HCT116 (cell line): ENCODE measurements at regions not wholly inside any gene's neighbourhood (a gene's known extent, or its start where the extent isn't known, plus 50 kb on each side); places are given as distances from the start of the nearest gene placed in this dataset.

Experiments
- ATAC-seq: fragments of 200-7000 bp; cut with Tn5 transposase; 2 replicates; pipeline ENCODE4 v1.9.1; 2020; ENCODE audit warnings: mild to moderate bottlenecking, moderate library complexity
- BruUV-seq: library from RNA; stranded (reverse); fragments of 400-500 nt; replicated peaks from 2 replicates; lab custom pipeline; 2021; lab: Mats Ljungman, UMichigan
- CTCF ChIA-PET: fragments of 300-600 bp; sonication (Branson Sonifier 250); formaldehyde crosslinking; loops from one replicate; lab custom pipeline; 2021; ENCODE audit warnings: antibody characterized with exemption; lab: Charles Lee
- POLR2A ChIA-PET: fragments of 300-600, 350-600 bp; sonication (Branson Sonifier 250); formaldehyde crosslinking; loops from one replicate; lab custom pipeline; 2021; ENCODE audit warnings: antibody characterized with exemption; lab: Charles Lee
- RAD21 ChIA-PET, 2 experiments: fragments of 300-600 bp; sonication (Branson Sonifier 250); formaldehyde crosslinking; loops; one replicate each; lab custom pipeline; 2023; ENCODE audit warnings: low total read pairs in 2 of 2; ENCODE audit not compliant: uncharacterized antibody in 2 of 2, unreplicated experiment in 2 of 2, low non-redundant PET in 1 of 2; lab: Charles Lee
- DNase-seq: peaks from one replicate; pipeline ENCODE4 v3.0.0-alpha.2; 2010; ENCODE audit warnings: low read depth, low spot score
- H2AFZ ChIP-seq: fragments of 200-600 bp; shearing (Covaris generic), sonication (generic); 2 replicates; pipeline ENCODE4 v1.6.1; 2017; ENCODE audit warnings: low read depth, mixed run types, mixed read lengths, antibody characterized with exemption, low read length; ENCODE audit not compliant: poor library complexity, severe bottlenecking
- H3K27ac ChIP-seq: 2 replicates; pipeline ENCODE4 v1.5.1; 2012; ENCODE audit warnings: low read depth, low read length
- H3K27me3 ChIP-seq: fragments of 200-600 bp; sonication (generic); 2 replicates; pipeline ENCODE4 v1.6.1; 2016; ENCODE audit warnings: mixed run types, low read length, mixed read lengths; ENCODE audit not compliant: insufficient read depth
- H3K36me3 ChIP-seq, 2 experiments: fragments of 200-500 bp in 1 of 2; fragments of 200-600 bp in 1 of 2; sonication (Bioruptor generic) in 1 of 2; sonication (generic) in 1 of 2; 2 replicates each; pipeline versions ENCODE4 v1.5.1 to v1.6.1; 2014 to 2016; ENCODE audit warnings: low read length in 2 of 2, inconsistent platforms in 1 of 2, mixed read lengths in 1 of 2, mixed run types in 1 of 2; ENCODE audit not compliant: insufficient read depth in 2 of 2, control insufficient read depth in 1 of 2
- H3K4me1 ChIP-seq, 2 experiments: fragments of 200-600 bp in 1 of 2; sonication (generic) in 1 of 2; 2 replicates each; pipeline versions ENCODE4 v1.5.1 to v1.6.1; 2012 to 2017; ENCODE audit warnings: low read length in 2 of 2, inconsistent platforms in 1 of 2, mild to moderate bottlenecking in 1 of 2, mixed read lengths in 1 of 2, mixed run types in 1 of 2, moderate library complexity in 1 of 2; ENCODE audit not compliant: insufficient read depth in 2 of 2, control insufficient read depth in 1 of 2
- H3K4me2 ChIP-seq: fragments of 200-600 bp; sonication (generic); 2 replicates; pipeline ENCODE4 v1.6.1; 2017; ENCODE audit warnings: mixed run types, low read length, mixed read lengths
- H3K4me3 ChIP-seq, 2 experiments: fragments of 200-600 bp in 1 of 2; sonication (generic) in 1 of 2; replicated peaks in 1 of 2; 2 replicates each; pipeline ENCODE4 v1.5.1; 2011 to 2016; ENCODE audit warnings: low read length in 2 of 2, control low read depth in 1 of 2, low read depth in 1 of 2, mild to moderate bottlenecking in 1 of 2, mixed read lengths in 1 of 2, mixed run types in 1 of 2
- H3K79me2 ChIP-seq: fragments of 200-600 bp; sonication (generic); 2 replicates; pipeline ENCODE4 v1.6.1; 2017; ENCODE audit warnings: mild to moderate bottlenecking, mixed run types, low read length, moderate library complexity, mixed read lengths; ENCODE audit not compliant: insufficient read depth
- H3K9ac ChIP-seq: fragments of 200-600 bp; sonication (generic); 2 replicates; pipeline ENCODE4 v1.6.1; 2016; ENCODE audit warnings: low read length, mixed read lengths
- H3K9me2 ChIP-seq: fragments of 200-600 bp; sonication (generic), shearing (Covaris generic); 2 replicates; pipeline ENCODE4 v1.6.1; 2017; ENCODE audit warnings: mixed run types, mild to moderate bottlenecking, moderate library complexity; ENCODE audit not compliant: insufficient read depth
- H3K9me3 ChIP-seq, 2 experiments: fragments of 200-500 bp in 1 of 2; fragments of 200-600 bp in 1 of 2; sonication (Bioruptor generic) in 1 of 2; sonication (generic) in 1 of 2; 2 replicates each; pipeline ENCODE4 v1.6.1; 2014 to 2017; ENCODE audit warnings: low read length in 2 of 2, mixed read lengths in 2 of 2, inconsistent platforms in 1 of 2, low read depth in 1 of 2, mild to moderate bottlenecking in 1 of 2, mixed run types in 1 of 2, moderate library complexity in 1 of 2; ENCODE audit not compliant: control insufficient read depth in 1 of 2, insufficient read depth in 1 of 2
- H4K20me1 ChIP-seq: fragments of 200-600 bp; sonication (generic), shearing (Covaris generic); 2 replicates; pipeline ENCODE4 v1.6.1; 2017; ENCODE audit warnings: mixed run types, mild to moderate bottlenecking, moderate library complexity; ENCODE audit not compliant: insufficient read depth
- ATF3 ChIP-seq: IDR thresholded peaks from 2 replicates; pipeline ENCODE4 v1.6.1; 2012
- CBX3 ChIP-seq: IDR thresholded peaks from 2 replicates; pipeline ENCODE4 v1.6.1; 2012; ENCODE audit warnings: low read depth
- CEBPB ChIP-seq: IDR thresholded peaks from 2 replicates; pipeline ENCODE4 v1.6.1; 2012; ENCODE audit warnings: low read depth
- CTCF ChIP-seq, 3 experiments: fragments of 200-600 bp in 1 of 3; sonication (generic) in 1 of 3; IDR thresholded peaks in 2 of 3; conservative IDR thresholded peaks in 1 of 3; 2 replicates each; pipeline ENCODE4 v1.5.1; 2012 to 2017; ENCODE audit warnings: low read depth in 2 of 3, low read length in 2 of 3, antibody characterized with exemption in 1 of 3, borderline replicate concordance in 1 of 3, control low read depth in 1 of 3, mild to moderate bottlenecking in 1 of 3, mixed read lengths in 1 of 3, mixed run types in 1 of 3, moderate library complexity in 1 of 3; ENCODE audit not compliant: insufficient read depth in 1 of 3
- EGR1 ChIP-seq: IDR thresholded peaks from 2 replicates; pipeline ENCODE4 v1.6.1; 2012; ENCODE audit warnings: low read depth
- EZH2phosphoT487 ChIP-seq: fragments of 200-600 bp; IDR thresholded peaks from 2 replicates; pipeline ENCODE4 v1.6.1; 2018; ENCODE audit warnings: antibody characterized with exemption, borderline replicate concordance
- FOSL1 ChIP-seq: IDR thresholded peaks from 2 replicates; pipeline ENCODE4 v1.6.1; 2012; ENCODE audit warnings: low read depth
- JUND ChIP-seq: IDR thresholded peaks from 2 replicates; pipeline ENCODE4 v1.6.1; 2012
- MAX ChIP-seq: IDR thresholded peaks from 2 replicates; pipeline ENCODE4 v1.6.1; 2012
- POLR2A ChIP-seq: IDR thresholded peaks from 2 replicates; pipeline ENCODE4 v1.7.0; 2011; ENCODE audit warnings: borderline replicate concordance; ENCODE audit not compliant: insufficient read depth, insufficient read length; ENCODE audit errors: extremely low read depth
- RAD21 ChIP-seq: IDR thresholded peaks from 2 replicates; pipeline ENCODE4 v1.6.1; 2012; ENCODE audit warnings: low read depth, mild to moderate bottlenecking
- REST ChIP-seq: IDR thresholded peaks from 2 replicates; pipeline ENCODE4 v1.6.1; 2012; ENCODE audit warnings: low read depth
- SIN3A ChIP-seq: IDR thresholded peaks from 2 replicates; pipeline ENCODE4 v1.6.1; 2012; ENCODE audit warnings: low read depth
- YY1 ChIP-seq: IDR thresholded peaks from 2 replicates; pipeline ENCODE4 v1.6.1; 2011; ENCODE audit warnings: low read length, low read depth, moderate library complexity, mild to moderate bottlenecking; ENCODE audit not compliant: insufficient replicate concordance; ENCODE audit errors: extremely low read depth
- ZFX ChIP-seq: fragments of 450-650 bp; IDR thresholded peaks from 2 replicates; pipeline ENCODE4 v1.6.1; 2017
- intact Hi-C: fragments of 100-400 bp; cut with micrococcal nuclease; formaldehyde crosslinking; loops from 2 replicates; pipeline ENCODE4 v1.10.0; 2022

- Histone ChIP-seq H3K4me2 (no peak overlapping the region), H2AFZ (no peak overlapping the region), H3K9me2 (no peaks in the 10 kb centered on the region), H4K20me1 (no peaks in the 10 kb centered on the region), H3K79me2 (no peaks in the 10 kb centered on the region), H3K27ac (no peak overlapping the region), H3K27me3 (peaks cover 47% of the 10 kb centered on the region), H3K9me3 (no peaks in the 10 kb centered on the region), H3K4me3 (no peak overlapping the region), H3K9ac (no peak overlapping the region), H3K36me3 (no peaks in the 10 kb centered on the region), H3K4me1 (peaks cover under 1 to 9% of the 10 kb centered on the region in 2 experiments; a peak in 3 of 4 replicates)
- ATAC-seq (no peak), DNase-seq (no peak)
- ChIA-PET POLR2A (no interaction called here), RAD21 (no interaction called here), CTCF (no interaction called here)
- intact Hi-C loops, result no loop called here
- TF ChIP-seq YY1 (no peak), JUND (no peak), EZH2phosphoT487 (no peak), CEBPB (no peak), ZFX (no peak), POLR2A (no peak), MAX (no peak)
- no TSS peak for BruUV-seq
Observed at GRCh38 chr22:26889802-26890201, 232.4 kb downstream of the MIAT start.

GRCh38 chr22:26890870-26891269 is 233.5 kb downstream of the MIAT start:
- H3K4me2 ChIP-seq, result no peak overlapping the region
- no peak overlapping the region for H2AFZ ChIP-seq
- ATAC-seq (peak; percentile 83), DNase-seq (peak; percentile 0)
- peaks cover 2 to 12% of the 10 kb centered on the region in 2 experiments for H3K4me1 ChIP-seq
- no peaks in the 10 kb centered on the region for H3K9me3 ChIP-seq
- no peaks in the 10 kb centered on the region for H3K9me2 ChIP-seq
- no peaks in the 10 kb centered on the region for H3K36me3 ChIP-seq
- no peak overlapping the region for H3K27ac ChIP-seq
- RAD21 ChIA-PET, result no interaction called here
- intact Hi-C loops, result no loop called here
- no peaks in the 10 kb centered on the region for H3K79me2 ChIP-seq
- H4K20me1 ChIP-seq, result no peaks in the 10 kb centered on the region
- H3K9ac ChIP-seq, result no peak overlapping the region
- BruUV-seq, result no TSS peak
- peaks cover 42% of the 10 kb centered on the region for H3K27me3 ChIP-seq
- no peak for TF ChIP-seq REST
- no peak for TF ChIP-seq YY1
- TF ChIP-seq RAD21, result peak; percentile 38; the same call in 1 of the 2 replicates
- no peak for TF ChIP-seq EGR1
- TF ChIP-seq MAX, result no peak
- TF ChIP-seq CTCF (IDR thresholded peaks at IDR 0.05 in 2 of 3, conservative IDR thresholded peaks at IDR 0.05 in 1 of 3; ENCODE audit: borderline replicate concordance in 1 of 3, insufficient read depth in 1 of 3, low read depth in 2 of 3, low read length in 2 of 3), result peak; percentile 10 to 33 (median 10); a peak in 3 of 6 replicates
- no peak for TF ChIP-seq FOSL1
- no peak for TF ChIP-seq CBX3
- no peak for TF ChIP-seq SIN3A
- no peak for TF ChIP-seq ATF3
- CTCF ChIA-PET, result no interaction called here
- POLR2A ChIA-PET, result no interaction called here
- H3K4me3 ChIP-seq, result no peak overlapping the region
